Vagina (tissue), 2 donors: ENCODE measurements at regions not wholly inside any gene's neighbourhood (a gene's known extent, or its start where the extent isn't known, plus 50 kb on each side); places are given as distances from the start of the nearest gene placed in this dataset.
A peak's percentile ranks its signal among the peaks of the same experiment; 100 is the strongest.

Source experiments
- DNase-seq, 2 donors: peaks; one replicate each; pipeline ENCODE4 v3.0.0-alpha.2; 2017; ENCODE audit errors: extremely low spot score in 2 of 2
- H3K27ac ChIP-seq: fragments of 200-600 bp; sonication (generic); one replicate; pipeline ENCODE4 v1.5.1; 2019
- H3K27me3 ChIP-seq: fragments of 200-600 bp; sonication (generic); one replicate; pipeline ENCODE4 v1.5.1; 2019
- H3K36me3 ChIP-seq, 2 donors: fragments of 200-600 bp; sonication (generic); one replicate each; pipeline ENCODE4 v1.5.1; 2017 to 2019
- H3K4me1 ChIP-seq: fragments of 200-600 bp; sonication (generic); one replicate; pipeline ENCODE4 v1.5.1; 2019
- H3K4me3 ChIP-seq, 2 donors: fragments of 200-600 bp; sonication (generic); 1 replicate in 1 of 2; 2 replicates in 1 of 2; pipeline ENCODE4 v1.5.1; 2016 to 2019
- H3K9me3 ChIP-seq: fragments of 200-600 bp; sonication (generic); one replicate; pipeline ENCODE4 v1.5.1; 2019
- POLR2A ChIP-seq, 2 donors: fragments of 450-650 bp; IDR thresholded peaks; one replicate each; pipeline ENCODE4 v1.6.1; 2017; ENCODE audit warnings: antibody characterized with exemption in 2 of 2, mild to moderate bottlenecking in 2 of 2, moderate library complexity in 2 of 2
- POLR2AphosphoS5 ChIP-seq, 2 donors: sonication (generic); formaldehyde crosslinking; IDR thresholded peaks; one replicate each; pipeline ENCODE4 v1.9.0; 2017; ENCODE audit warnings: antibody characterized with exemption in 2 of 2, mild to moderate bottlenecking in 2 of 2, low read depth in 1 of 2; ENCODE audit not compliant: insufficient read depth in 1 of 2
- intact Hi-C: fragments of 100-400 bp; cut with DNase I; formaldehyde crosslinking; loops from one replicate; pipeline ENCODE4 v1.15.1; 2023
- TF ChIP-seq, protein P1 (sequence below), 3 experiments: fragments of 450-650 bp in 2 of 3; fragments of 200-600 bp in 1 of 3; sonication (generic) in 1 of 3; IDR thresholded peaks; one replicate each; pipeline ENCODE4 v1.5.1; 2017 to 2019; ENCODE audit warnings: antibody characterized with exemption in 3 of 3, mild to moderate bottlenecking in 2 of 3, moderate library complexity in 2 of 3

DNA sequence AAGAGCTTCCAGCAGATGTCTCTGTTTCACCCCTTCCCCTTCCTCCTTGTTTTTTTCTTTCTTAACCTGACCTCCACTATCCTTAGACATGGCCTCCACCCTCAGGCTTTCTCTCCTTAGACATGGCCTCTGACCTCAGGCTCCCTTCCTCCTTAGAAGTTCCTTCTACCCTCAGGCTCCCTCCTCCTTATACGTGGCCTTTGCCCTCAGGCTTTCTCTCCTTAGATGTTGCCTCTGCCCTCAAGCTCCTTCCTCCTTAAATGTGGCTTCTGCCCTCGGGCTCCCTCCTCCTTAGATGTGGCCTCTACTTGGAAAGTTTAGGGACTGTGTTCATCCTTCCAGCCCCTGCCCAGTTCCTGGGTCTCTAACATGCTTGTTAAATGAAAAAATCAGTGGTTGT, 180.4 kb upstream of the S1PR3 start:
- no peaks in the 10 kb centered on the region for H3K27me3 ChIP-seq
- intact Hi-C loops = no loop called here
- no peak overlapping the region for H3K27ac ChIP-seq
- TF ChIP-seq, protein P1, sequence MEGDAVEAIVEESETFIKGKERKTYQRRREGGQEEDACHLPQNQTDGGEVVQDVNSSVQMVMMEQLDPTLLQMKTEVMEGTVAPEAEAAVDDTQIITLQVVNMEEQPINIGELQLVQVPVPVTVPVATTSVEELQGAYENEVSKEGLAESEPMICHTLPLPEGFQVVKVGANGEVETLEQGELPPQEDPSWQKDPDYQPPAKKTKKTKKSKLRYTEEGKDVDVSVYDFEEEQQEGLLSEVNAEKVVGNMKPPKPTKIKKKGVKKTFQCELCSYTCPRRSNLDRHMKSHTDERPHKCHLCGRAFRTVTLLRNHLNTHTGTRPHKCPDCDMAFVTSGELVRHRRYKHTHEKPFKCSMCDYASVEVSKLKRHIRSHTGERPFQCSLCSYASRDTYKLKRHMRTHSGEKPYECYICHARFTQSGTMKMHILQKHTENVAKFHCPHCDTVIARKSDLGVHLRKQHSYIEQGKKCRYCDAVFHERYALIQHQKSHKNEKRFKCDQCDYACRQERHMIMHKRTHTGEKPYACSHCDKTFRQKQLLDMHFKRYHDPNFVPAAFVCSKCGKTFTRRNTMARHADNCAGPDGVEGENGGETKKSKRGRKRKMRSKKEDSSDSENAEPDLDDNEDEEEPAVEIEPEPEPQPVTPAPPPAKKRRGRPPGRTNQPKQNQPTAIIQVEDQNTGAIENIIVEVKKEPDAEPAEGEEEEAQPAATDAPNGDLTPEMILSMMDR (IDR thresholded peaks at IDR 0.05) = no peak
- TF ChIP-seq POLR2A (IDR thresholded peaks at IDR 0.05) = no peak
- no peak for TF ChIP-seq POLR2AphosphoS5 (IDR thresholded peaks at IDR 0.05; ENCODE audit: insufficient read depth in 1 of 2, low read depth in 1 of 2)
- peaks cover 18% of the 10 kb centered on the region for H3K4me1 ChIP-seq
- H3K4me3 ChIP-seq = no peak overlapping the region
- no peaks in the 10 kb centered on the region for H3K9me3 ChIP-seq
- DNase-seq = no peak
- H3K36me3 ChIP-seq = no peaks in the 10 kb centered on the region

DNA sequence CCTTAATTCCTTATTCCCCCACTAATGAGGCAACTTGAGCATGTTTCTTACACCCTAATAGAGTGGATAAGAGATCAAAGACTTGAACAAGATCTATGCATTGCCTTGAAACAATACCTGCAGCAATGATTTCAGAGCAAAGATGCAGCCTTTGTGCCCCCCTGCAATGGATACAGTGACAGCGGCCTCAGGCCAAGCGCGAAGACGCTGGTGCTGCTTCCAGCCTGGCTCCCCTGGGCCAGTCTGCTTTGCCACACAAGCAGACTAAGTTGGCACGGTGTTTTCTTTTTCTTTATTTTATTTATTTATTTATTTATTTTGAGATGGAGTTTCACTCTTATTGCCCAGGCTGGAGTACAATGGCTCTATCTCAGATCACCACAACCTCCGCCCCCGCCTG, 179.8 kb upstream of the S1PR3 start:
- DNase-seq = peak in 1 of 2 donors; percentile 76
- Histone ChIP-seq H3K4me3 (no peak overlapping the region), H3K27me3 (no peaks in the 10 kb centered on the region), H3K9me3 (no peaks in the 10 kb centered on the region), H3K4me1 (peaks cover 18% of the 10 kb centered on the region), H3K27ac (no peak overlapping the region), H3K36me3 (no peaks in the 10 kb centered on the region)
- intact Hi-C loops = no loop called here
- TF ChIP-seq POLR2AphosphoS5 (IDR thresholded peaks at IDR 0.05; ENCODE audit: insufficient read depth in 1 of 2, low read depth in 1 of 2) (no peak), POLR2A (IDR thresholded peaks at IDR 0.05) (no peak)
- TF ChIP-seq, protein P1 (IDR thresholded peaks at IDR 0.05) = no peak

DNA sequence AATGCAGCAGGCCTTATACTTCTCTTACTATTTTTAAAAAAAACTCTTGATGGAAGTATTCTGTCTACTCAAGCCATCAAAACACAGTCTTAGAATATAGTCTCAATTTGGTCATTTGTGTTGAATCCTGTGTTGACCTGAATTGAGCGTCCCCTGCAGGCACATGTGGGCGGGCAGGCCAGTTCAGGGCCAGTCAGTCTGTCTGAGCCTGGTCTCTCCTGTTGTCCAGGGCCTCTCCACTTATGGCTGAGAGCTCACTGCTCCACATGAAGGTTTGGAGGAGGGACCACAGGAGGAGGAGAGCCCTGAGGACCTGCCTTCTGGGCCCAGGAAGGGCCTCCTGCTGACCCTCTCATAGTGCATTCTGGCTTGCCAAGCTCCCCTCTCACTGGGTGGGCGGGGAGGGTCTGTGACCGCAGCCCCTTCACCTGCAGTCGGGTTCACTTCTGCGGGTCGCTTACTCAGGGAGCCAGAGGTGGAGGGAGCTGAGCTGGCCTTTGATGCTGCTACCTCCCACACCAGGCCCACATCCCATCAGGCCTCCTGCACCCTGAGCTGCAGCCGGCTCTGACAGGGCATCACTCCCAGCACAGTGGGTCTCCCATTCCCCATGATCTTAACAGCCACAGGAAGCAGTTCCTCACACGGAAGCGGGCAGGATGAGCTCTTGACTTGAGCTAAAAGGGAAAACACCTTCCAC, 178.2 kb upstream of the S1PR3 start:
- no peaks in the 10 kb centered on the region for H3K9me3 ChIP-seq
- no peaks in the 10 kb centered on the region for H3K27me3 ChIP-seq
- peak overlapping the region; percentile 4 for H3K27ac ChIP-seq
- peak in 1 of 2 donors; percentile 93 for DNase-seq
- H3K4me3 ChIP-seq = no peak overlapping the region
- no peaks in the 10 kb centered on the region for H3K36me3 ChIP-seq
- TF ChIP-seq POLR2A (IDR thresholded peaks at IDR 0.05) = no peak
- TF ChIP-seq, protein P1 (IDR thresholded peaks at IDR 0.05) = no peak
- no peak for TF ChIP-seq POLR2AphosphoS5 (IDR thresholded peaks at IDR 0.05; ENCODE audit: insufficient read depth in 1 of 2, low read depth in 1 of 2)
- peaks cover 18% of the 10 kb centered on the region for H3K4me1 ChIP-seq
- intact Hi-C loops = no loop called here

DNA sequence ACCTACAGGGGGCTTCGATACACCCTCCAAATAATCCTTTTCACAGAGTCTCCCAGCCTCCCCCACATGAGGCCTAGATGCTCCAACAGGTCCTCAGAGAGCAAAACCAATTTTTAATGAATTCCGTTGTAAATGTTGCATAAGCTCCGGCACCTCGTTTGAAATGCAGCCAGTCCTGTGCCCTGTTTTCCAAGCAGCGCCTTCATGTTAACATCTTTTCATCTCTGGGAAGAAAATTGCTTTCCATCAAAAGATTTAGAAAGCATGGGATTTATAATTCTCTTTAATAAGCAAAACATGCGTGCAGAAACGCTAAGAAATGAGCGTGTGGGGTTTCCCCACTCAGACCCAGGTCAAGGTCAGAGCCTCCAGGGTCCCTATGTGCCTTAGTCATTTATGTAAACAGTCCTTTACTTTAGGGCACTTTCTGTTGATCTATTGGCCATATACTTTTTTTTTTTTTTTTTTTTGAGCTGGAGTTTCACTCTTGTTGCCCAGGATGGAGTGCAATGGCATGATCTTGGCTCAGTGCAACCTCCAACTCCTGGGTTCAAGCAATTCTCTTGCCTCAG, 177.5 kb upstream of the S1PR3 start:
- Histone ChIP-seq H3K4me1 (peaks cover 18% of the 10 kb centered on the region), H3K27me3 (no peaks in the 10 kb centered on the region), H3K36me3 (no peaks in the 10 kb centered on the region), H3K27ac (no peak overlapping the region), H3K9me3 (no peaks in the 10 kb centered on the region), H3K4me3 (no peak overlapping the region)
- intact Hi-C loops = no loop called here
- TF ChIP-seq, protein P1 (IDR thresholded peaks at IDR 0.05) = no peak
- TF ChIP-seq POLR2AphosphoS5 (IDR thresholded peaks at IDR 0.05; ENCODE audit: insufficient read depth in 1 of 2, low read depth in 1 of 2) = no peak
- no peak for TF ChIP-seq POLR2A (IDR thresholded peaks at IDR 0.05)
- no peak for DNase-seq

GRCh38 chr9:88814577-88814976, 176.7 kb upstream of the S1PR3 start:
- peak in 1 of 2 donors; percentile 33 for TF ChIP-seq POLR2AphosphoS5 (IDR thresholded peaks at IDR 0.05; ENCODE audit: insufficient read depth in 1 of 2, low read depth in 1 of 2)
- no peak for TF ChIP-seq POLR2A (IDR thresholded peaks at IDR 0.05)
- H3K4me1 ChIP-seq = peaks cover 18% of the 10 kb centered on the region
- H3K4me3 ChIP-seq = no peak overlapping the region
- no peaks in the 10 kb centered on the region for H3K36me3 ChIP-seq
- DNase-seq = no peak
- intact Hi-C loops = no loop called here
- no peaks in the 10 kb centered on the region for H3K9me3 ChIP-seq
- H3K27ac ChIP-seq = peak overlapping the region; percentile 34
- H3K27me3 ChIP-seq = no peaks in the 10 kb centered on the region
